Mucosa of rectum (tissue), 2 donors: ENCODE measurements at regions not wholly inside any gene's neighbourhood (a gene's known extent, or its start where the extent isn't known, plus 50 kb on each side); places are given as distances from the start of the nearest gene placed in this dataset.
"Not testable (repeated sequence)": the region's sequence is repeated elsewhere in the genome, so short reads cannot be mapped to it uniquely, and the experiment has no call there.

Source experiments
- H3K27ac ChIP-seq, 2 donors: one replicate each; pipeline ENCODE4 v1.7.0; 2013; ENCODE audit warnings: inconsistent platforms in 2 of 2, low read depth in 2 of 2, low read length in 2 of 2
- H3K27me3 ChIP-seq, 2 donors: one replicate each; pipeline ENCODE4 v1.7.0; 2013; ENCODE audit warnings: low read length in 2 of 2; ENCODE audit not compliant: control insufficient read depth in 2 of 2, insufficient read depth in 2 of 2
- H3K36me3 ChIP-seq, 2 donors: one replicate each; pipeline ENCODE4 v1.7.0; 2013; ENCODE audit warnings: low read length in 2 of 2; ENCODE audit not compliant: control insufficient read depth in 2 of 2, insufficient read depth in 2 of 2
- H3K4me1 ChIP-seq, 2 donors: one replicate each; pipeline ENCODE4 v1.7.0; 2013; ENCODE audit warnings: low read length in 2 of 2, mild to moderate bottlenecking in 1 of 2; ENCODE audit not compliant: control insufficient read depth in 2 of 2, insufficient read depth in 2 of 2
- H3K4me3 ChIP-seq, 2 donors: one replicate each; pipeline ENCODE4 v1.7.0; 2013; ENCODE audit warnings: low read length in 2 of 2
- H3K9ac ChIP-seq, 2 donors: one replicate each; pipeline ENCODE4 v1.7.0; 2013; ENCODE audit warnings: low read length in 2 of 2, low read depth in 1 of 2, mild to moderate bottlenecking in 1 of 2
- H3K9me3 ChIP-seq, 2 donors: one replicate each; pipeline ENCODE4 v1.7.0; 2013; ENCODE audit warnings: low read length in 2 of 2; ENCODE audit not compliant: control insufficient read depth in 2 of 2
- donor health status: healthy.
- donor health status: Normal muscosa, but diverticular disease.

DNA sequence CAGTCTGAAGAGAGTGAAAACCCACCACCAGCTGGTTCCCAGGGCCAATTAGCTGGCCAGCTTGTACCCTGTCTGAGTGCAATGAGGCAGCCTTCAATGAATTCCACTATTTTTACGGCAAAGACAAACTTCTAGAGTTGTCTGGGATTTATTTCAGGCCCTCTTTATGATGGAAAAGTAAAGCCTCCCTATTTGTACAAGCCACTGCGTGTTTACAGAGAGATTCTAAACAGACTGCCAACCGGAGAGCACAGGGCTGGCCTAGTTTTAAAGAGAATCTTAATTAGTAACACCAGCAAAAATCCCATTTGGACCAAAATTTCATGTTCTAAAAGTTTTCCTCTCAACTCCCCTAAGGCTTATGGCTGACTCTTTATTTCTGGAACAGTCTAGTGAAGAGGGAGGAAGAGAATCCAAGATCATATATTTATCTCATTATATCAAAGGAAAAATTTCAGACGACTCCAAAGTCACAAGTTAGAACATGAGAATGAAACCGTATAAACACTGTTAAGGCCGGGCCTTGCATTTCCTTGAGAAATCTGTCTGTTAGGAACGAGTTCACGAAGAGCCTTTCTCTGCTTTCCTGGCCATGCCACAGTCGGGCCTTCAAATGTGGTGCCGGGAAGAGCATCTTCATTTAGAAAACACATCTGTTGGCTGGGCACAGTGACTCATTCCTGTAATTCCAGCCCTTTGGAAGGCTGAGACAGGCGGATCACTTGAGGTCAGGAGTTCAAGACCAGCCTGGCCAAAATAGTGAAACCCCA lies 724.6 kb upstream of the NRP1 start:
- no peak overlapping the region for H3K4me3 ChIP-seq
- no peak overlapping the region for H3K9ac ChIP-seq
- no peak overlapping the region for H3K27ac ChIP-seq
- H3K9me3 ChIP-seq = peaks cover 0 to 3% of the 10 kb centered on the region in 2 donors
- no peaks in the 10 kb centered on the region for H3K36me3 ChIP-seq
- H3K27me3 ChIP-seq = no peaks in the 10 kb centered on the region
- H3K4me1 ChIP-seq = no peaks in the 10 kb centered on the region

DNA sequence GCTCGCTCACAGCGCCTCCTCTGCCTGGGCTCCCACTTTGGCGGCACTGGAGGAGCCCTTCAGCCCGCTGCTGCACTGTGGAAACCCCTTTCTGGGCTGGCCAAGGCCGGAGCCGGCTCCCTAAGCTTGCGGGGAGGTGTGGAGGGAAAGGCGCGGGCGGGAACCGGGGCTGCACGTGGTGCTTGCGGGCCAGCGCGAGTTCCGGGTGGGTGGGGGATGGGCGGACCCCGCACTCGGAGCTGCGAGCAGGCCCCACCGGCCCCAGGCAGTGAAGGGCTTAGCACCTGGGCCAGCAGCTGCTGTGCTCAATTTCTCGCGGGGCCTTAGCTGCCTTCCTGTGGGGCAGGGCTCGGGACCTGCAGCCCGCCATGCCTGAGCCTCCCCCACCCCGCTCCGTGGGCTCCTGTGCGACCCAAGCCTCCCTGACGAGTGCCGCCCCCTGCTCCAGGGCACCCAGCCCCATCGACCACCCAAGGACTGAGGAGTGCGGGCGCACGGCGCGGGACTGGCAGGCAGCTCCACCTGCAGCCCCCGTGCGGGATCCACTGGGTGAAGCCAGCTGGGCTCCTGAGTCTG lies 721.0 kb upstream of the NRP1 start:
- not testable (repeated sequence) for H3K27ac ChIP-seq, H3K36me3 ChIP-seq, H3K27me3 ChIP-seq, H3K9me3 ChIP-seq, H3K4me1 ChIP-seq, H3K9ac ChIP-seq, H3K4me3 ChIP-seq

DNA sequence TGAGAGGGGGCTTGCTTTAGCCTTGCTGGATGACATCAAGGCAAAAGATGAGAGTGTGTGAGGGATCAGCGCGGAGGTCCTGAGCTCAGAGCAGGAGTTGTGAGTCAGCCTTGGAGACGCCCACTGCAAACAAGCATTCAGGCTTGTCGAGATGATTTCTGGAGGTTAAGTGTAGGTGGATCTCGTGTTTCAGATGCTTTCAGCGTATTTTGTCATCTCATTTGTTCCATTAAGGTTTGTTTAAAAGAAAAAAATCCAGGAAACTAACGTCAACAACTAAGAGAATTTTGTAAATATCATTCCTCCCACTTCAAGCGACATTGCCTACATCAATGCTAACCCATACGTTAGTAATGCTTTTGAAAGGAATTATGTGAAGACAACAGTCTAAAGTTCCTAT lies 715.4 kb upstream of the NRP1 start:
- Histone ChIP-seq H3K4me1 (no peaks in the 10 kb centered on the region), H3K4me3 (no peak overlapping the region), H3K9me3 (no peaks in the 10 kb centered on the region), H3K27ac (no peak overlapping the region), H3K9ac (no peak overlapping the region), H3K36me3 (no peaks in the 10 kb centered on the region), H3K27me3 (no peaks in the 10 kb centered on the region)

DNA sequence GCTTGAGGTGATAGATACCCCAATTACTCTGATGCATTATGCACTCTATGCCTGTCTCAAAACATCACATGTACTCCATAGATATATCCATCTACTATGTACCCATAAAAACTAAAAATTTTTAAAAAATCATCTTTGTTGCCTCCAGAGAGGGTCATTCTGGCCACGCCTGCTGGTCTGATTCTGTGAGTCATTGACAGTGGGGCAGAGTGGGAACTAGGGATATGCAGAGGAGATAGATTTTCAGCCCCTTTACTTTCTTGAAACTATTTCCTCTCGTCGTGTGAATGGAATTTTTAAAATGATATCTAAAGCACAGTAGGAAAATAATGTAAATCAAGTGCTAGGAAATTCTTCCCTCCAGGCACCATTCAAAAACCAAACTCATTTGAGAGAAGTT lies 715.0 kb upstream of the NRP1 start:
- no peaks in the 10 kb centered on the region for H3K4me1 ChIP-seq
- no peak overlapping the region for H3K9ac ChIP-seq
- no peaks in the 10 kb centered on the region for H3K27me3 ChIP-seq
- no peak overlapping the region for H3K27ac ChIP-seq
- H3K4me3 ChIP-seq = no peak overlapping the region
- H3K36me3 ChIP-seq = no peaks in the 10 kb centered on the region
- no peaks in the 10 kb centered on the region for H3K9me3 ChIP-seq

DNA sequence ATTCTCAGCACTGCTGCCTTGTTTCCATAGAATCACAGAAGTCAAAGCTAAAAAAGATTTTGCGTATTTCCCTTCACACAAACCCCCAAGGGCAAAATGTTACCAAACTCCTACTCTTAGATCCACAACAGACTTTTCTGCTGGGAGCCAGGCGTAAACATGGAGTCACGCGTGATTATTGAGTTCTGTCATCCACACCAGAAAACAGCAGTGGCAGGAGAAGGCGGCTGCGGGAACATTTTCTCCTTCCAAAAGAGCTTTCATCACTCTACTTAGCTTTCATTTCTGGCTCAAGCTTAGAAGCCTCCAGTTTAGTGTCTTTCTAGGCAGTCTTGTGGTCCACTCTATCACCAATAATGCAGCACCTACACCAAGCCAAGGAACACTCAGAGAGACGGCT lies 712.9 kb upstream of the NRP1 start:
- no peak overlapping the region for H3K27ac ChIP-seq
- H3K9ac ChIP-seq = no peak overlapping the region
- H3K36me3 ChIP-seq = no peaks in the 10 kb centered on the region
- no peak overlapping the region for H3K4me3 ChIP-seq
- no peaks in the 10 kb centered on the region for H3K9me3 ChIP-seq
- no peaks in the 10 kb centered on the region for H3K4me1 ChIP-seq
- H3K27me3 ChIP-seq = no peaks in the 10 kb centered on the region

DNA sequence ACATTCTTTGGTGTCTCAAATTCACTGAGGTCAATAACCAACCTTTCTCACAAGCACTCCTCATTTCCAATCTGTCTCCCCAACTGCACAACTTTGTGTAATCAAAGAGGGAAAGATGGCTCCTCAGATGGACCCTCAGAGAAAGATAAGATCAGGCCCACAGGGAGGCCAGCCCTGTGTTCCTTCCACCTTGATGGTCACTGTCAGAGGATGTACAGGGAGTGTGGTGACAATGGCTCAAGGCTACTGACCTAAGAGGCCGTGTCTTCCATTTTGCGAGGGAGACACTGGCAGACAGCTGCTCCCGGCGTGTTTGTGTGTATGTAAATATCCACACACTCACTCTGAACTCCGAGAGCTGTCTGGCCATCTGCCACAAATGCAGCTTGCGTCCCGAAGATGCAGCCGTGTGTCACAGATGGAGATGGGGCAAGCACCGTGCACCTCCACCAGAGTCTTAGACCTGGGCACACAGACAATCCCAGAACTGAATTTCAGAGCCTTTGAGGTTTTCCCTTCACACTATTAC lies 712.1 kb upstream of the NRP1 start:
- no peaks in the 10 kb centered on the region for H3K36me3 ChIP-seq
- no peaks in the 10 kb centered on the region for H3K9me3 ChIP-seq
- H3K9ac ChIP-seq = no peak overlapping the region
- H3K4me1 ChIP-seq = no peaks in the 10 kb centered on the region
- no peak overlapping the region for H3K27ac ChIP-seq
- H3K4me3 ChIP-seq = no peak overlapping the region
- no peaks in the 10 kb centered on the region for H3K27me3 ChIP-seq

DNA sequence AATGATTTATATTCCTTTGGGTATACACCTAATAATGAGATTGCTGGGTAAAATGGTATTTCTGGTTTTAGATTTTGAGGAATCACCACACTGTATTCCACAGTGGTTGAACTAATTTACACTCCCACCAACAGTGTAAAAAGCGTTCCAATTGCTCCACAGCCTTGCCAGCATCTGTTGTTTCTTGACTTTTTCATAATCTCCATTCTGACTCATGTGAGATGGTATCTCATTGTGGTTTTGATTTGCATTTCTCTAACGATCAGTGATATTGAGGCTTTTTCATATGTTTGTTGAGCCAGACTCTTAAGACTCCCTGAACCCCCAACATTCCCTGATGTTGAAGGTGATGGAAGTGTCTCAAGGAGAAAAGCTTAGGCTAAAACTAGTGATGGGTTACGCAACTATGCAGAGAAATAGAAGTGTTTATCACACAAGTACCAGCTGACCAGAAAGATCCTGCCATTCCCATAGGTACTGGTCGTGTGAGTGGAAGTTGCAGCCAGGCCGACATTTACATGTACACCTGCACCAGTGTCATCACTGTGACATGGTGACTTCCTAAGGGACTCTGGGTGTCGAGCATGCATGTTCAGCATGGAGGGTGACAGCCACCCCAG lies 711.2 kb upstream of the NRP1 start:
- no peak overlapping the region for H3K9ac ChIP-seq
- H3K4me1 ChIP-seq = no peaks in the 10 kb centered on the region
- no peak overlapping the region for H3K27ac ChIP-seq
- H3K36me3 ChIP-seq = no peaks in the 10 kb centered on the region
- no peak overlapping the region for H3K4me3 ChIP-seq
- H3K27me3 ChIP-seq = no peaks in the 10 kb centered on the region
- no peaks in the 10 kb centered on the region for H3K9me3 ChIP-seq

DNA sequence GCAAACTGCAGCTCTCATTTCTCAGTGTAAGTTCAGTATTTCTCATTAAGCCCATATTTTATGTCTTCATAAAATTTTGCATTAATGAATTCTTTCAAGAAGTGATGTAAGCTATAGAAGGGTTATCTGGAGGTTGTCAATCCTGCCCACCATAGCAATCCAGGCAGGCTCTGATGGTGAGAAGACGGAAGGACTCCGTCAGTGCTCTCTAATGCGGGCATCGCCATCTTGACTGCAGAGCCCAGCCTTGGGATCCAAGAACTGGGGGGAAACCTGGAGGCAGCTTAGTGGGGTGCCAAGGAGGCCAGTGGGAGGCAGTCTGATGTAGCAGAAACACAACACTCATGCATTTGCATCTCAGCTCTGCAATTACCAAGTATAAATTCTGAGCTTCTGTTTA lies 707.4 kb upstream of the NRP1 start:
- H3K36me3 ChIP-seq = no peaks in the 10 kb centered on the region
- no peak overlapping the region for H3K9ac ChIP-seq
- H3K9me3 ChIP-seq = no peaks in the 10 kb centered on the region
- no peaks in the 10 kb centered on the region for H3K4me1 ChIP-seq
- H3K27me3 ChIP-seq = no peaks in the 10 kb centered on the region
- H3K4me3 ChIP-seq = no peak overlapping the region
- H3K27ac ChIP-seq = no peak overlapping the region

DNA sequence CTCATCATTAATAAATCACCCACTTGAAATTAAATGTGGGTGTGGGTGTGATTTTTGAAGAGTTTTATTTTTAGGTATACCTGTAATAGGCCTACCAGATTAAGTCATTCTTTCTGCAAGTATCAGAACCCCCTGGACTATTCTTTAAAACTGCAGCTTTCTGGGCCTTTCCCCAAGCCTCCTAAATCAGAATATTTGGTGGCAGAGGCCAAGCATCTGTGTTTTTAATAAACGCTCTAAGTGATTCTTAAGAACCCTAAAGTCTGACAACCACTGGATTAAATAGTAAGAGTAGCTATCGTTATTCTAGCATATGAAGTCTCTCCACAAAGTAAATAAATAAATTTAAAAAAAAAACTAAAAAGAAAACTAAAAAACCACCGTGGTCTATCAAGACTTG lies 703.0 kb upstream of the NRP1 start:
- no peaks in the 10 kb centered on the region for H3K27me3 ChIP-seq
- no peaks in the 10 kb centered on the region for H3K9me3 ChIP-seq
- H3K27ac ChIP-seq = no peak overlapping the region
- no peaks in the 10 kb centered on the region for H3K36me3 ChIP-seq
- H3K4me3 ChIP-seq = no peak overlapping the region
- H3K9ac ChIP-seq = no peak overlapping the region
- no peaks in the 10 kb centered on the region for H3K4me1 ChIP-seq

DNA sequence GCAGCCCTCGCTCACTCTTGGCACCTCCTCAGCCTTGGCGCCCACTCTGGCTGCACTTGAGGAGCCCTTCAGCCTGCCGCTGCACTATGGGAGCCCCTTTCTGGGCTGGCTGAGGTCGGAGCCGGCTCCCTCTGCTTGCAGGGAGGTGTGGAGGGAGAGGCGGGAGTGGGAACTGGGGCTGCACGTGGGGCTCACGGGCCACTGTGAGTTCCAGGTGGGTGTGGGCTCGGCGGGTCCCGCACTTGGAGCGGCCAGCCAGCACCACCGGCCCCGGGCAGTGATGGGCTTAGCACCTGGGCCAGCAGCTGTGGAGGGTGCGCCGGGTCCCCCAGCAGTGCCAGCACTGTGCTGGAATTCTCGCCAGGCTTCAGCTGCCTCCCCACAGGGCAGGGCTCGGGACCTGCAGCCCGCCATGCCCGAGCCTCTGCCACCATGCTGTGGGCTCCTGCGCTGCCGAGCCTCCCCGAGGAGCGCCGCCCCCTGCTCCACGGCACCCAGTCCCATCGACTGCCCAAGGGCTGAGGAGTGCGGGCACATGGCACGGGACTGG lies 700.8 kb upstream of the NRP1 start:
- H3K27ac ChIP-seq, H3K4me1 ChIP-seq, H3K36me3 ChIP-seq, H3K9me3 ChIP-seq, H3K9ac ChIP-seq, H3K4me3 ChIP-seq, H3K27me3 ChIP-seq: not testable (repeated sequence)
